ENCODE measurements at regions not wholly inside any gene's neighbourhood (a gene's known extent, or its start where the extent isn't known, plus 50 kb on each side); places are given as distances from the start of the nearest gene placed in this dataset.

GRCh38 chr10:3366735-3367405 is 194.3 kb upstream of the PITRM1 start:
- TF ChIP-seq CTCF (IDR thresholded peaks at IDR 0.05) (no peak), EZH2 (IDR thresholded peaks at IDR 0.05; ENCODE audit: borderline replicate concordance, insufficient read depth, low read depth, low read length, poor library complexity, severe bottlenecking) (no peak)

Measured in B cell (primary cell).